H1 (cell line): ENCODE measurements at regions not wholly inside any gene's neighbourhood (a gene's known extent, or its start where the extent isn't known, plus 50 kb on each side); places are given as distances from the start of the nearest gene placed in this dataset.

Experiments used
- CTCF ChIA-PET: fragments of 300-600 bp; sonication (Branson Sonifier 250); formaldehyde crosslinking; loops from one replicate; lab custom pipeline; 2021; ENCODE audit not compliant: partially characterized antibody; lab: Charles Lee
- POLR2A ChIA-PET: fragments of 300-600 bp; sonication (Branson Sonifier 250); formaldehyde crosslinking; loops from one replicate; lab custom pipeline; 2021; ENCODE audit warnings: inconsistent platforms; ENCODE audit not compliant: partially characterized antibody; lab: Charles Lee
- DNase-seq, 2 experiments: peaks; one replicate each; pipeline versions ENCODE4 v3.0.0 to v3.0.0-alpha.2; 2010 to 2022; ENCODE audit warnings: low spot score in 2 of 2, low read depth in 1 of 2, mixed read lengths in 1 of 2
- FAIRE-seq: peaks from 2 replicates; lab custom pipeline; 2011; peaks lifted over from hg19 to GRCh38; lab: Jason Lieb, UNC
- H2AFZ ChIP-seq: 2 replicates; pipeline ENCODE4 v1.8.1; 2012; ENCODE audit warnings: low read length, inconsistent platforms
- H2AK5ac ChIP-seq: 2 replicates; pipeline ENCODE4 v1.6.1; 2013; ENCODE audit warnings: low read depth, low read length
- H2BK120ac ChIP-seq: replicated peaks from 2 replicates; pipeline ENCODE3; 2013; ENCODE audit warnings: low read depth, low read length, inconsistent platforms
- H2BK12ac ChIP-seq: 2 replicates; pipeline ENCODE4 v1.6.1; 2013; ENCODE audit warnings: low read depth, low read length
- H2BK15ac ChIP-seq: 2 replicates; pipeline ENCODE4 v1.6.1; 2013; ENCODE audit warnings: low read length
- H2BK20ac ChIP-seq: 2 replicates; pipeline ENCODE4 v1.6.1; 2013; ENCODE audit warnings: low read length
- H2BK5ac ChIP-seq: 2 replicates; pipeline ENCODE4 v1.6.1; 2013; ENCODE audit warnings: low read depth, low read length
- H3K14ac ChIP-seq: 2 replicates; pipeline ENCODE4 v1.6.1; 2013; ENCODE audit warnings: inconsistent platforms; ENCODE audit not compliant: insufficient read length
- H3K18ac ChIP-seq: 2 replicates; pipeline ENCODE4 v1.6.1; 2013; ENCODE audit warnings: low read length; ENCODE audit errors: extremely low read depth
- H3K23ac ChIP-seq: 2 replicates; pipeline ENCODE4 v1.6.1; 2013; ENCODE audit warnings: inconsistent platforms; ENCODE audit not compliant: insufficient read length
- H3K23me2 ChIP-seq: 2 replicates; pipeline ENCODE4 v1.6.1; 2013; ENCODE audit warnings: low read depth, low read length
- H3K27ac ChIP-seq: 2 replicates; pipeline ENCODE4 v1.6.1; 2011; ENCODE audit warnings: low read depth, low read length, inconsistent platforms
- H3K27me3 ChIP-seq, 4 experiments: replicated peaks in 1 of 4; 1 replicate in 1 of 4; 2 replicates in 3 of 4; pipeline versions ENCODE4 v1.6.1 to v1.8.1; 2011 to 2013; ENCODE audit warnings: low read length in 3 of 4, mild to moderate bottlenecking in 3 of 4, inconsistent platforms in 2 of 4, mixed read lengths in 2 of 4, moderate library complexity in 1 of 4; ENCODE audit not compliant: control insufficient read depth in 3 of 4, insufficient read depth in 3 of 4; ENCODE audit errors: extremely low read depth in 1 of 4
- H3K36me3 ChIP-seq, 4 experiments: 2 replicates each; pipeline versions ENCODE4 v1.6.1 to v1.8.1; 2011 to 2013; ENCODE audit warnings: mild to moderate bottlenecking in 4 of 4, low read length in 3 of 4, moderate library complexity in 2 of 4, control low read depth in 1 of 4, inconsistent platforms in 1 of 4; ENCODE audit not compliant: insufficient read depth in 4 of 4, control insufficient read depth in 2 of 4
- H3K4ac ChIP-seq: replicated peaks from 2 replicates; pipeline ENCODE3; 2013; ENCODE audit warnings: low read length, low read depth, mixed read lengths, inconsistent platforms; ENCODE audit not compliant: insufficient read length
- H3K4me1 ChIP-seq, 4 experiments: replicated peaks in 1 of 4; 1 replicate in 1 of 4; 2 replicates in 3 of 4; pipeline versions ENCODE4 v1.6.1 to v1.8.1; 2011 to 2013; ENCODE audit warnings: low read length in 3 of 4, inconsistent platforms in 2 of 4, mixed read lengths in 1 of 4; ENCODE audit not compliant: insufficient read depth in 4 of 4, control insufficient read depth in 3 of 4
- H3K4me2 ChIP-seq, 2 experiments: 2 replicates each; pipeline versions ENCODE4 v1.6.1 to v1.8.1; 2011 to 2013; ENCODE audit warnings: low read depth in 2 of 2, low read length in 2 of 2, control low read depth in 1 of 2, inconsistent platforms in 1 of 2, mild to moderate bottlenecking in 1 of 2; ENCODE audit not compliant: insufficient read depth in 1 of 2
- H3K4me3 ChIP-seq, 4 experiments: fragments of 200-600, 300-600 bp in 1 of 4; sonication (generic), shearing (Covaris generic), sonication (Bioruptor Twin) in 1 of 4; 2 replicates each; pipeline versions ENCODE4 v1.5.1 to v1.8.1; 2011 to 2016; ENCODE audit warnings: low read length in 4 of 4, low read depth in 3 of 4, control low read depth in 2 of 4, inconsistent platforms in 2 of 4, mild to moderate bottlenecking in 2 of 4, mixed read lengths in 1 of 4, moderate library complexity in 1 of 4; ENCODE audit not compliant: insufficient read depth in 2 of 4; ENCODE audit errors: extremely low read depth in 1 of 4
- H3K56ac ChIP-seq: replicated peaks from 2 replicates; pipeline ENCODE3; 2013; ENCODE audit warnings: low read depth, mild to moderate bottlenecking, mixed read lengths, low read length, inconsistent platforms; ENCODE audit not compliant: insufficient read length
- H3K79me1 ChIP-seq: 2 replicates; pipeline ENCODE4 v1.6.1; 2013; ENCODE audit warnings: low read depth, low read length, control low read depth
- H3K79me2 ChIP-seq, 2 experiments: 2 replicates each; pipeline versions ENCODE4 v1.6.1 to v1.8.1; 2012 to 2013; ENCODE audit warnings: low read length in 2 of 2, mild to moderate bottlenecking in 2 of 2, inconsistent platforms in 1 of 2; ENCODE audit not compliant: insufficient read depth in 2 of 2, control insufficient read depth in 1 of 2
- H3K9ac ChIP-seq, 4 experiments: replicated peaks in 1 of 4; 1 replicate in 1 of 4; 2 replicates in 3 of 4; pipeline versions ENCODE4 v1.6.1 to v1.8.1; 2011 to 2013; ENCODE audit warnings: low read depth in 3 of 4, low read length in 3 of 4, control low read depth in 2 of 4, mild to moderate bottlenecking in 2 of 4, moderate library complexity in 2 of 4, inconsistent platforms in 1 of 4; ENCODE audit errors: extremely low read depth in 1 of 4
- H3K9me3 ChIP-seq, 2 experiments: 2 replicates each; pipeline versions ENCODE4 v1.6.1 to v1.8.1; 2012 to 2013; ENCODE audit warnings: mild to moderate bottlenecking in 2 of 2, moderate library complexity in 2 of 2, control low read depth in 1 of 2, inconsistent platforms in 1 of 2, low read depth in 1 of 2, low read length in 1 of 2, mixed read lengths in 1 of 2; ENCODE audit not compliant: insufficient read depth in 2 of 2
- H4K20me1 ChIP-seq, 2 experiments: replicated peaks in 1 of 2; 2 replicates each; pipeline versions ENCODE3 to v1.8.1; 2011 to 2013; ENCODE audit warnings: inconsistent platforms in 2 of 2, low read length in 2 of 2, mild to moderate bottlenecking in 1 of 2; ENCODE audit not compliant: insufficient read depth in 2 of 2, control insufficient read depth in 1 of 2
- H4K5ac ChIP-seq: 2 replicates; pipeline ENCODE4 v1.6.1; 2013; ENCODE audit warnings: low read length, low read depth, mixed read lengths, inconsistent platforms; ENCODE audit not compliant: insufficient read length
- H4K8ac ChIP-seq: 2 replicates; pipeline ENCODE4 v1.8.0; 2013; ENCODE audit warnings: mild to moderate bottlenecking, moderate library complexity, low read length, inconsistent platforms; ENCODE audit not compliant: insufficient read depth; ENCODE audit errors: extremely low read depth
- H4K91ac ChIP-seq: replicated peaks from 2 replicates; pipeline ENCODE3; 2013; ENCODE audit warnings: low read length, mixed read lengths, inconsistent platforms; ENCODE audit not compliant: insufficient read length
- BCL11A ChIP-seq, 2 experiments: IDR thresholded peaks; one replicate each; pipeline ENCODE4 v1.6.1; 2011; ENCODE audit warnings: low read depth in 2 of 2, low read length in 2 of 2, mild to moderate bottlenecking in 2 of 2
- CBX5 ChIP-seq: fragments of 300-800, 300-1000 bp; sonication (generic); IDR thresholded peaks from 2 replicates; pipeline ENCODE4 v1.7.1; 2016; ENCODE audit warnings: antibody characterized with exemption, low read length, low read depth
- CBX8 ChIP-seq: fragments of 300-800, 300-1000 bp; sonication (generic); IDR thresholded peaks from 2 replicates; pipeline ENCODE4 v1.7.1; 2016; ENCODE audit warnings: low read depth, low read length, borderline replicate concordance
- GABPA ChIP-seq: IDR thresholded peaks from 2 replicates; pipeline ENCODE4 v1.6.1; 2011; ENCODE audit warnings: mild to moderate bottlenecking, low read length, moderate library complexity, borderline replicate concordance; ENCODE audit not compliant: insufficient read depth
- RFX5 ChIP-seq: IDR thresholded peaks from 2 replicates; pipeline ENCODE4 v1.6.1; 2011; ENCODE audit warnings: low read depth, low read length, improper control_type of control experiment, borderline replicate concordance
- SIN3A ChIP-seq, 2 experiments: IDR thresholded peaks in 1 of 2; conservative IDR thresholded peaks in 1 of 2; 2 replicates each; pipeline ENCODE4 v1.6.1; 2011 to 2012; ENCODE audit warnings: low read length in 2 of 2, improper control_type of control experiment in 1 of 2, low read depth in 1 of 2, mild to moderate bottlenecking in 1 of 2
- SIRT6 ChIP-seq: IDR thresholded peaks from one replicate; pipeline ENCODE4 v1.7.1; 2012; ENCODE audit warnings: low read length, inconsistent platforms
- SRF ChIP-seq: IDR thresholded peaks from 2 replicates; pipeline ENCODE4 v1.6.1; 2011; ENCODE audit warnings: mild to moderate bottlenecking, low read depth, low read length, moderate library complexity
- SUZ12 ChIP-seq: fragments of 200-600 bp; sonication (generic); IDR thresholded peaks from 2 replicates; pipeline ENCODE4 v1.6.1; 2012; ENCODE audit warnings: mild to moderate bottlenecking, inconsistent platforms, low read length, moderate library complexity, mixed read lengths
- TEAD4 ChIP-seq: IDR thresholded peaks from 2 replicates; pipeline ENCODE4 v1.6.1; 2012; ENCODE audit warnings: low read depth, low read length, inconsistent platforms, mixed read lengths
- USF2 ChIP-seq: IDR thresholded peaks from 2 replicates; pipeline ENCODE4 v1.6.1; 2011; ENCODE audit warnings: low read length, improper control_type of control experiment
- ZNF274 ChIP-seq: IDR thresholded peaks from 2 replicates; pipeline ENCODE4 v1.7.0; 2012; ENCODE audit warnings: low read length, borderline replicate concordance; ENCODE audit errors: extremely low read depth
- WGBS, 2 experiments: shearing (Covaris generic) in 1 of 2; methylation state at CpG; one replicate each; pipeline versions ENCODE4 v1.1.6 to v1.1.7; 2013 to 2015; ENCODE audit warnings: low lambda C conversion rate in 2 of 2, mixed read lengths in 2 of 2, inconsistent platforms in 1 of 2, low coverage in 1 of 2, missing lambda C conversion rate in 1 of 2; ENCODE audit not compliant: insufficient replicate concordance in 2 of 2, insufficient coverage in 1 of 2, insufficient read length in 1 of 2; ENCODE audit errors: extremely low coverage in 1 of 2, missing lambda C conversion rate in 1 of 2; 5-methylcytosine and 5-hydroxymethylcytosine counted together

DNA sequence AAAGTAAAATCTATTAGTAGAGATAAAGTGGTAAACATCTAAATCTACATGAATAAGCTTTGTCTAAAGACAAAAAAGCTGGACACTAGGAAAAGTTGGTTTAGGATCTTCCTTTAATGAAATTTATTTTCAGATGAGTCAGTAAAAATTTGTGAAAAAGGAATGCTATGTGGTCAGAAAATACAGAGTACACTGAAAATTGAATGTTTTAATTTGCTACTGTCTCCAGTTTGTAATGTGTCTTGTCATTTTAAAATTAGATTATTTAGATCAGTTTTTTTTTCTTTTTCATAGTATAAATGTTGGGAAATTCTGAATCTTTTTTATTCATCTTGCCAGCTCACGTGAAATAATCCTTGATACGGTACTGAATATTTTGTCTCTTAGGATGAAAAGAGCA, 56.9 kb downstream of the SLITRK6 start (continued):
- TF ChIP-seq BCL11A (IDR thresholded peaks at IDR 0.05; ENCODE audit: low read depth in 2 of 2, low read length in 2 of 2), result no peak

DNA sequence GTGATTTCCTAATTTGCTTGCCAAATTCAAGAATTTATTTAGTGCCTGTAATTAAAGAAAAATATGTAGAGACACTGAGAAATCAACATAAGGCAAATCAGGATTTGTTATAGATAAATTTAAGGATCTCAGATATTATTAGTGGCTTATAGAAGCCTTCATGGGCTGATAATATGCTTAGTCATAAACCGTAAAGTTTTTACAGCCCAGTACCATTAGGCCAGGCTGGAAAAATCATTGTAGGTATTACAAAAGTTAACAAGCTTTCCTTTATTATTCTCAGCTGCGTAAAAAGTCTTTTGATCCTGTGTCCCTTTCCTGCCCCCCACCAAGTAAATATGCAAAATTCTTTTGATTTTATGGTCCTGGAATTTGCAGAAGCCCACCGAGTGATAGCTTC, 58.2 kb downstream of the SLITRK6 start:
- whole genome bisulfite sequencing, 2 experiments, result 73% methylated on average over 3 of the region's 3 CpGs; no CpG with 5 or more reads in 1 of the 2 experiments
- no peak for TF ChIP-seq TEAD4
- no peak for TF ChIP-seq SRF
- no peak for TF ChIP-seq SIN3A (conservative IDR thresholded peaks at IDR 0.05 in 1 of 2, IDR thresholded peaks at IDR 0.05 in 1 of 2; ENCODE audit: low read depth in 1 of 2, low read length in 2 of 2)
- no peak for TF ChIP-seq USF2
- no peak for TF ChIP-seq SUZ12
- no peak for TF ChIP-seq GABPA
- TF ChIP-seq RFX5, result no peak
- TF ChIP-seq CBX8, result no peak
- TF ChIP-seq ZNF274, result no peak
- TF ChIP-seq SIRT6, result no peak
- no peak for TF ChIP-seq CBX5

More for the DNA sequence above, 58.2 kb downstream of the SLITRK6 start:
- H3K4ac ChIP-seq, result no peak overlapping the region
- no peaks in the 10 kb centered on the region for H3K27me3 ChIP-seq
- H4K5ac ChIP-seq, result no peak overlapping the region
- H3K14ac ChIP-seq, result no peak overlapping the region
- POLR2A ChIA-PET, result no interaction called here
- H2AK5ac ChIP-seq, result no peak overlapping the region
- no peaks in the 10 kb centered on the region for H3K79me2 ChIP-seq
- H3K9ac ChIP-seq, result no peak overlapping the region
- H3K18ac ChIP-seq, result no peak overlapping the region
- H2BK12ac ChIP-seq, result no peak overlapping the region
- H2AFZ ChIP-seq, result no peak overlapping the region
- H3K27ac ChIP-seq, result no peak overlapping the region
- no peak overlapping the region for H3K4me2 ChIP-seq
- H3K9me3 ChIP-seq, result no peaks in the 10 kb centered on the region
- DNase-seq (no peak), FAIRE-seq (no peak)
- no peaks in the 10 kb centered on the region for H3K23me2 ChIP-seq
- no peak overlapping the region for H4K91ac ChIP-seq
- H3K79me1 ChIP-seq, result no peaks in the 10 kb centered on the region
- H4K8ac ChIP-seq, result no peak overlapping the region
- H2BK20ac ChIP-seq, result no peak overlapping the region
- no peak overlapping the region for H3K23ac ChIP-seq
- CTCF ChIA-PET, result no interaction called here
- no peaks in the 10 kb centered on the region for H3K36me3 ChIP-seq
- H3K4me3 ChIP-seq, result no peak overlapping the region
- no peak overlapping the region for H3K56ac ChIP-seq
- no peaks in the 10 kb centered on the region for H4K20me1 ChIP-seq
- H2BK120ac ChIP-seq, result no peak overlapping the region
- H2BK15ac ChIP-seq, result no peak overlapping the region
- H3K4me1 ChIP-seq, result peaks cover 0 to 2% (median 0%) of the 10 kb centered on the region in 4 experiments; a peak in 1 of 7 replicates
- H2BK5ac ChIP-seq, result no peak overlapping the region
